DOHH2 (cell line): ENCODE measurements at regions not wholly inside any gene's neighbourhood (a gene's known extent, or its start where the extent isn't known, plus 50 kb on each side); places are given as distances from the start of the nearest gene placed in this dataset.

Experiments used
- H3F3A ChIP-seq: fragments of 200-600 bp; sonication (generic), shearing (Covaris generic); 2 replicates; pipeline ENCODE4 v1.6.0; 2016; ENCODE audit warnings: antibody characterized with exemption, mild to moderate bottlenecking; ENCODE audit not compliant: control insufficient read depth, insufficient read depth
- H3K27ac ChIP-seq: fragments of 200-600 bp; sonication (generic); 2 replicates; pipeline ENCODE4 v1.5.1; 2014; ENCODE audit warnings: low read depth, mild to moderate bottlenecking, low read length, moderate library complexity
- H3K27me3 ChIP-seq: fragments of 200-600 bp; sonication (generic); 2 replicates; pipeline ENCODE4 v1.6.1; 2014; ENCODE audit warnings: mild to moderate bottlenecking, low read length, mixed read lengths; ENCODE audit not compliant: control insufficient read depth
- H3K36me3 ChIP-seq: fragments of 200-600 bp; sonication (generic); 2 replicates; pipeline ENCODE4 v1.6.1; 2014; ENCODE audit warnings: mild to moderate bottlenecking, low read length, moderate library complexity, mixed read lengths; ENCODE audit not compliant: control insufficient read depth
- H3K4me1 ChIP-seq: fragments of 200-600 bp; sonication (generic); 2 replicates; pipeline ENCODE4 v1.6.1; 2014; ENCODE audit warnings: mild to moderate bottlenecking, low read length, mixed read lengths; ENCODE audit not compliant: control insufficient read depth
- H3K4me2 ChIP-seq: fragments of 200-600 bp; sonication (generic); 2 replicates; pipeline ENCODE4 v1.6.0; 2014; ENCODE audit warnings: mild to moderate bottlenecking, low read length, moderate library complexity
- H3K4me3 ChIP-seq: fragments of 200-600 bp; sonication (generic); 2 replicates; pipeline ENCODE4 v1.5.1; 2014; ENCODE audit warnings: mild to moderate bottlenecking, low read length, mixed read lengths
- H3K79me2 ChIP-seq: fragments of 200-600 bp; sonication (generic); 2 replicates; pipeline ENCODE4 v1.6.1; 2014; ENCODE audit warnings: mild to moderate bottlenecking, low read length, mixed read lengths; ENCODE audit not compliant: control insufficient read depth
- H3K9me2 ChIP-seq: fragments of 200-600 bp; sonication (generic); replicated peaks from 2 replicates; pipeline ENCODE4 v1.6.1; 2014; ENCODE audit warnings: mild to moderate bottlenecking, low read length, mixed read lengths; ENCODE audit not compliant: control insufficient read depth
- H3K9me3 ChIP-seq: fragments of 200-600 bp; sonication (generic); 2 replicates; pipeline ENCODE4 v1.6.1; 2014; ENCODE audit warnings: antibody characterized with exemption, low read length, mixed read lengths; ENCODE audit not compliant: control insufficient read depth, insufficient read depth
- H4K20me1 ChIP-seq: fragments of 200-600 bp; sonication (generic); 2 replicates; pipeline ENCODE4 v1.6.0; 2014; ENCODE audit warnings: low read depth, mild to moderate bottlenecking, antibody characterized with exemption, low read length, moderate library complexity; ENCODE audit not compliant: control insufficient read depth, insufficient read depth
- CTCF ChIP-seq: fragments of 200-600 bp; sonication (generic); IDR thresholded peaks from one replicate; pipeline ENCODE4 v1.5.1; 2014; ENCODE audit warnings: antibody characterized with exemption, mild to moderate bottlenecking, low read depth, low read length; ENCODE audit not compliant: poor library complexity, severe bottlenecking
- EZH2phosphoT487 ChIP-seq: fragments of 200-600 bp; sonication (generic); IDR thresholded peaks from 2 replicates; pipeline ENCODE4 v1.6.1; 2017; ENCODE audit warnings: borderline replicate concordance, mild to moderate bottlenecking, antibody characterized with exemption, low read length, moderate library complexity, mixed read lengths

- no peaks in the 10 kb centered on the region for H3F3A ChIP-seq
- no peak for TF ChIP-seq EZH2phosphoT487
- no peak for TF ChIP-seq CTCF
Observed at GRCh38 chr20:10972219-10972860, 298.5 kb upstream of the JAG1 start.

DNA sequence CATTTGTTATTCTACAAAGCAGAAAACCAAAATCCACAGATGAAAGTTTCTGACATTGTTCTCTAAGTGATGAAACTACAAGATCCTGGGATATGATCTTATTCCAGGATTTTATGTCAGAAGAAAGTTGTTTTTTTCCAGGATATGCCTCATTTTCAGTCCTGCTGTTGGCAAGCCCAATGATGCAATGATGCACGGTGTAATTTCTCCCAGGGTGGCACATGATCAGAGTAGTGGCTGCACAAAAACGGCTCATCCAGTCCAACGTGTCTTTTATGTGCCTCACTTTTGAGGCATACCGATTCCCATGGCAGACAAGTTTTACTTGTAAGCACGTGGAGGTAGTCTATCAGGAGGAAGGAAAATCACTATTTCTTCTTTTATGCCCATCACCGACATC, 302.3 kb upstream of the JAG1 start:
- Histone ChIP-seq H3K4me3 (no peak overlapping the region), H3K27me3 (no peaks in the 10 kb centered on the region), H3K9me2 (no peaks in the 10 kb centered on the region), H4K20me1 (no peaks in the 10 kb centered on the region), H3K27ac (no peak overlapping the region), H3F3A (no peaks in the 10 kb centered on the region), H3K4me2 (no peak overlapping the region), H3K36me3 (no peaks in the 10 kb centered on the region), H3K4me1 (no peaks in the 10 kb centered on the region), H3K9me3 (no peaks in the 10 kb centered on the region), H3K79me2 (no peaks in the 10 kb centered on the region)
- TF ChIP-seq EZH2phosphoT487 (no peak), CTCF (no peak)

More at GRCh38 chr20:10972219-10972860, 298.5 kb upstream of the JAG1 start:
- H3K36me3 ChIP-seq, result no peaks in the 10 kb centered on the region
- H3K4me2 ChIP-seq, result no peak overlapping the region
- no peaks in the 10 kb centered on the region for H3K79me2 ChIP-seq
- H3K27ac ChIP-seq, result no peak overlapping the region
- no peaks in the 10 kb centered on the region for H3K9me2 ChIP-seq
- H3K27me3 ChIP-seq, result no peaks in the 10 kb centered on the region
- H3K4me1 ChIP-seq, result no peaks in the 10 kb centered on the region
- H3K9me3 ChIP-seq, result no peaks in the 10 kb centered on the region
- no peak overlapping the region for H3K4me3 ChIP-seq
- H4K20me1 ChIP-seq, result no peaks in the 10 kb centered on the region

DNA sequence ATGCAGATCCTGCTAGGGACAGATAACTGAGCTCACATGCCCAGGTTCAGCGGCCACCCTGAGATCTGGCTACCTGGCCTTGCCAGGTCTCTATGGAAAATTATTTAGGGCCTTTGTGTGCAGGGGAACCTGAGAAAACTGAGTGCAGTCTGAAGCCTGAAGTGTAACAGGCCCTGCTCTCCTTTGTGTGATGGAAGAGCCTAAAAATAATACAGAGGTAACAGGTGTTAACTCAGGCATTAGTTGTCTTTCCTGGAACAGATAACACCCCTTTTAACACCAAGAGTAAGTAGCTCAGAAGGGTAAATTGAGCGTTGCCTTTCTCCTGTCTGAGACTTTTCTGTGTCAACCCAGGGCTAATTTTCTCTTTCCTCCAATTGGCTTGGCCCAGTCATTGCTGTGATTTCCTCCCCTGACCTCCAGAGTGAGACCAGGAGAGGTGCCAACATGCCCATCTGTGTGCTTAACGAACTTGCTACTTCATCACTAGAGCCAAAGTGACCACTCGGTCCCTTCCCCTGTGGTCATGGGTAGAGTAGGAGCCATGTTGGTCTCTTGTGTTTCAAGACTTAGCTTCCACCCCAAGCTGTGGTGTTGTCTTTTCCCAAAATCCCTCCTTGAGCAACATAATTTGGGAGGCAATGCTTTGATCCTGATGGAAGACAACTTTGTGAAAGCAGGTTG, 304.4 kb upstream of the JAG1 start:
- Histone ChIP-seq H3K27ac (no peak overlapping the region), H4K20me1 (no peaks in the 10 kb centered on the region), H3K36me3 (no peaks in the 10 kb centered on the region), H3K79me2 (no peaks in the 10 kb centered on the region), H3F3A (no peaks in the 10 kb centered on the region), H3K4me1 (no peaks in the 10 kb centered on the region), H3K9me3 (no peaks in the 10 kb centered on the region), H3K9me2 (no peaks in the 10 kb centered on the region), H3K4me3 (no peak overlapping the region), H3K27me3 (no peaks in the 10 kb centered on the region), H3K4me2 (no peak overlapping the region)
- no peak for TF ChIP-seq CTCF
- TF ChIP-seq EZH2phosphoT487, result no peak
